Chondrocyte (in vitro differentiated cells): ENCODE measurements at regions not wholly inside any gene's neighbourhood (a gene's known extent, or its start where the extent isn't known, plus 50 kb on each side); places are given as distances from the start of the nearest gene placed in this dataset.

ENCODE experiments used
- DNase-seq: peaks from one replicate; pipeline ENCODE4 v3.0.0; 2021; ENCODE audit warnings: mixed read lengths, low spot score
- H3K27ac Mint-ChIP-seq: one replicate; pipeline ENCODE4 v1.8.0; 2021; ENCODE audit warnings: mild to moderate bottlenecking, moderate library complexity, mixed read lengths; ENCODE audit not compliant: unreplicated experiment
- H3K27me3 Mint-ChIP-seq: 2 replicates; pipeline ENCODE4 v1.8.0; 2021; ENCODE audit warnings: low read depth, mixed read lengths
- H3K36me3 Mint-ChIP-seq: 2 replicates; pipeline ENCODE4 v1.8.0; 2021; ENCODE audit warnings: low read depth, mixed read lengths
- H3K4me1 Mint-ChIP-seq: 2 replicates; pipeline ENCODE4 v1.8.0; 2021; ENCODE audit warnings: low read depth, mild to moderate bottlenecking, mixed read lengths
- H3K4me3 Mint-ChIP-seq: one replicate; pipeline ENCODE4 v1.8.0; 2021; ENCODE audit warnings: mild to moderate bottlenecking, moderate library complexity, mixed read lengths; ENCODE audit not compliant: unreplicated experiment
- H3K9me3 Mint-ChIP-seq: 2 replicates; pipeline ENCODE4 v1.8.0; 2021; ENCODE audit warnings: low read depth, mixed read lengths
- TF ChIP-seq, protein P1 (sequence below): fragments of 200-600 bp; sonication (generic); IDR thresholded peaks from 2 replicates; pipeline ENCODE4 v1.5.0; 2021; ENCODE audit warnings: antibody characterized with exemption, mild to moderate bottlenecking, moderate library complexity

DNA sequence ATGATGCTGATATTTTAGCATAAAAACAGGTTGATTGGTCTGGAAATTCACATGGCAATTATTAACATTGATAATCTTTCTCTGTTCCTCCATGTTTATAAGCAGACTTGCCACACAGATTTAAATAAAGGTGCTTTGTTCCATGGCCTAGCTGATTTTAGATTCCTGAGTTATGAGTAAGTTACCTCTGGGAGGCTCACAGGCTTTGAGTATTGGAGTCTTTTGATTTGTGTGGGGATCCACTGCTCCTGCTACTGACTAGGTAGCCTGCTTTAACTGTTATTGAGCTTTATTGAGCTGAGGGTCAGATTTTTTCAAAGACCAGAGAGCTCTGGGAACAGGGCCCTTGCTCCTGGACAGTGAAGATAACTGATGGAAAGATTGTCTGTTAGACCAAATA is 166.1 kb downstream of the ANKRD30B start:
- H3K36me3 Mint-ChIP-seq, result no peaks in the 10 kb centered on the region
- TF ChIP-seq, protein P1, sequence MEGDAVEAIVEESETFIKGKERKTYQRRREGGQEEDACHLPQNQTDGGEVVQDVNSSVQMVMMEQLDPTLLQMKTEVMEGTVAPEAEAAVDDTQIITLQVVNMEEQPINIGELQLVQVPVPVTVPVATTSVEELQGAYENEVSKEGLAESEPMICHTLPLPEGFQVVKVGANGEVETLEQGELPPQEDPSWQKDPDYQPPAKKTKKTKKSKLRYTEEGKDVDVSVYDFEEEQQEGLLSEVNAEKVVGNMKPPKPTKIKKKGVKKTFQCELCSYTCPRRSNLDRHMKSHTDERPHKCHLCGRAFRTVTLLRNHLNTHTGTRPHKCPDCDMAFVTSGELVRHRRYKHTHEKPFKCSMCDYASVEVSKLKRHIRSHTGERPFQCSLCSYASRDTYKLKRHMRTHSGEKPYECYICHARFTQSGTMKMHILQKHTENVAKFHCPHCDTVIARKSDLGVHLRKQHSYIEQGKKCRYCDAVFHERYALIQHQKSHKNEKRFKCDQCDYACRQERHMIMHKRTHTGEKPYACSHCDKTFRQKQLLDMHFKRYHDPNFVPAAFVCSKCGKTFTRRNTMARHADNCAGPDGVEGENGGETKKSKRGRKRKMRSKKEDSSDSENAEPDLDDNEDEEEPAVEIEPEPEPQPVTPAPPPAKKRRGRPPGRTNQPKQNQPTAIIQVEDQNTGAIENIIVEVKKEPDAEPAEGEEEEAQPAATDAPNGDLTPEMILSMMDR, result no peak
- no peak for DNase-seq
- H3K27me3 Mint-ChIP-seq, result no peaks in the 10 kb centered on the region
- no peak overlapping the region for H3K27ac Mint-ChIP-seq
- no peaks in the 10 kb centered on the region for H3K4me1 Mint-ChIP-seq
- H3K9me3 Mint-ChIP-seq, result peaks cover 60% of the 10 kb centered on the region
- H3K4me3 Mint-ChIP-seq, result no peak overlapping the region

DNA sequence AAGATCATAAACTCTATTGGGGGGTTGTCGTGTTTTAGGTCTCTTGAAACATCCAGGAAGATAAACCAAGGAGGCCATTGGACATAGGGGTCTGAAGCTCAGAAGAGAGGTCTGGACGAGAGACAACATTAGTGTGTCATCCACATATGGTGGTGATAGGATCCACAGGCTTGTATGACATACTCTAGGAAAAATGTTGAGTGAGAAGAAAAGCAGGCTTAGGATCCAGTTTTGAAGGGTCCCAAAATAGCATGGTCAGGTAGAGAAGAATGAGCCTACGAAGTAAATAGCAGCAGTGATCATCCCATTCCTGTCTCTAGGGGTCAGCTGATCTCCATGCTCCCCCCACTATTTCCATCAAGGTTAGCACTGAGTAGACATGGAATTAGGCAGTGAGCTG is 166.8 kb downstream of the ANKRD30B start:
- H3K27me3 Mint-ChIP-seq, result no peaks in the 10 kb centered on the region
- no peak overlapping the region for H3K27ac Mint-ChIP-seq
- no peak overlapping the region for H3K4me3 Mint-ChIP-seq
- peaks cover 60% of the 10 kb centered on the region for H3K9me3 Mint-ChIP-seq
- TF ChIP-seq, protein P1, result no peak
- no peaks in the 10 kb centered on the region for H3K4me1 Mint-ChIP-seq
- no peak for DNase-seq
- H3K36me3 Mint-ChIP-seq, result no peaks in the 10 kb centered on the region

DNA sequence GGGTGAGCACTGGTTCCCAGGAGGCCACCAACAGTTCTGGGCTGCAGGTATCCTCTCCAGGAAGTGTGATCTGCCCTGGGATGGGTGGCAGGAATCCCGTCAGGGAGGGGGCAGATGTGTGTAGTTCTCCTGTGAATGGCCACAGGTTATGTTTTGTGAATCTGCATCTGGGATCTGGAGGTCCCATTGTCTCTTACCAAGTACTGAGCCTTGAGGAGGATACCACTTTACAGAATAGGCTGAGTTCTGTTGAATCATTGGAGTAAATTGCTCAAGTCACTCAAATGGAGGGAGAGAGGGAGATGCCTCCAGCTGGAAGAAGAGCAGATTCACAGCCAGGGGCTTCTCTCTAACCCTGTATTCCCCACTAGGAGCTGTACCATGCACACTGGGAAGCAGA is 168.2 kb downstream of the ANKRD30B start:
- Mint-ChIP-seq H3K4me3 (no peak overlapping the region), H3K9me3 (peaks cover 65% of the 10 kb centered on the region), H3K27me3 (no peaks in the 10 kb centered on the region), H3K36me3 (peaks cover 2% of the 10 kb centered on the region), H3K4me1 (no peaks in the 10 kb centered on the region), H3K27ac (no peak overlapping the region)
- DNase-seq, result no peak
- TF ChIP-seq, protein P1, result no peak

DNA sequence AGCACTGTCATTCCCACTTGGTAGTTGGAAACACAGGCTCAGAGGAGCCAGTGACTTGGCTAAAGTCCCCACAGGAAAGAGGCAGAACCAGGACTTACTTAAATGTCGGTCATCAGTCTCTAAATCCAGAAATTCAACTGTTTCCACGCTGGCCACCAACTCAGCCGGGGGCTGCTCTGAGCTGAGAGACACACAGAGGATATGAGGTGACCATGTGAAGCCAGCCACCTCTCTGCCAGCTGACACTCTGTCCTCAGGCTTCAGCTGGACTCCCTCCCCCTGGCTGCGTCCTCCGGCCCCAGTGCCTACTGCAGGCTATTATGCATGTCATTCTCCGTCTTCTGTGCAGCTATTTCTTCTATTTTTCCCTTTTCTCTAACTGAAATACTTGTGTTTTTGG is 168.9 kb downstream of the ANKRD30B start:
- H3K4me3 Mint-ChIP-seq, result no peak overlapping the region
- DNase-seq, result no peak
- no peaks in the 10 kb centered on the region for H3K4me1 Mint-ChIP-seq
- H3K27ac Mint-ChIP-seq, result no peak overlapping the region
- H3K27me3 Mint-ChIP-seq, result no peaks in the 10 kb centered on the region
- peaks cover 65% of the 10 kb centered on the region for H3K9me3 Mint-ChIP-seq
- H3K36me3 Mint-ChIP-seq, result peaks cover 2% of the 10 kb centered on the region
- TF ChIP-seq, protein P1, result no peak

DNA sequence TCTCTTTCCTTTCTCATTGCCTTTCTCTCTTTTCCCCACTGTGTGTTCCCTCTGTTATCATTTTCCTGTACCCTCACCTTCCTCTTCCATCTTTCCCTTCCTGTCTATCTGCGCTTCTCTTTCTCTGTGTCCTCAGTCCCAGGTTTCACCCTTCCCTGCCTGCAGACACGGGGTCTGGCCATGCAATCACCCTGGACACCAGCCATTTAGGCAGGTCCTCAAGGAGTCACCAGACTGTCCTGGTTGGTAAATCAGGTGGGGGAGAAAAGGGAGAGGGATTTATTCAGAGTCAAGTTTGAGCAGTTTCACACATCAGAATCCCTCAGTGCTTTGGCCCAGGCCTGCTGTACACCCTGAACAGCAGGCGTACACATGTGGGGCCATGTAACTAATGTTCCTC is 169.3 kb downstream of the ANKRD30B start:
- Mint-ChIP-seq H3K27me3 (no peaks in the 10 kb centered on the region), H3K9me3 (peaks cover 64% of the 10 kb centered on the region), H3K4me1 (no peaks in the 10 kb centered on the region), H3K36me3 (peaks cover 3% of the 10 kb centered on the region), H3K4me3 (no peak overlapping the region), H3K27ac (no peak overlapping the region)
- TF ChIP-seq, protein P1, result no peak
- no peak for DNase-seq
